ENCODE measurements at regions not wholly inside any gene's neighbourhood (a gene's known extent, or its start where the extent isn't known, plus 50 kb on each side); places are given as distances from the start of the nearest gene placed in this dataset.

DNA sequence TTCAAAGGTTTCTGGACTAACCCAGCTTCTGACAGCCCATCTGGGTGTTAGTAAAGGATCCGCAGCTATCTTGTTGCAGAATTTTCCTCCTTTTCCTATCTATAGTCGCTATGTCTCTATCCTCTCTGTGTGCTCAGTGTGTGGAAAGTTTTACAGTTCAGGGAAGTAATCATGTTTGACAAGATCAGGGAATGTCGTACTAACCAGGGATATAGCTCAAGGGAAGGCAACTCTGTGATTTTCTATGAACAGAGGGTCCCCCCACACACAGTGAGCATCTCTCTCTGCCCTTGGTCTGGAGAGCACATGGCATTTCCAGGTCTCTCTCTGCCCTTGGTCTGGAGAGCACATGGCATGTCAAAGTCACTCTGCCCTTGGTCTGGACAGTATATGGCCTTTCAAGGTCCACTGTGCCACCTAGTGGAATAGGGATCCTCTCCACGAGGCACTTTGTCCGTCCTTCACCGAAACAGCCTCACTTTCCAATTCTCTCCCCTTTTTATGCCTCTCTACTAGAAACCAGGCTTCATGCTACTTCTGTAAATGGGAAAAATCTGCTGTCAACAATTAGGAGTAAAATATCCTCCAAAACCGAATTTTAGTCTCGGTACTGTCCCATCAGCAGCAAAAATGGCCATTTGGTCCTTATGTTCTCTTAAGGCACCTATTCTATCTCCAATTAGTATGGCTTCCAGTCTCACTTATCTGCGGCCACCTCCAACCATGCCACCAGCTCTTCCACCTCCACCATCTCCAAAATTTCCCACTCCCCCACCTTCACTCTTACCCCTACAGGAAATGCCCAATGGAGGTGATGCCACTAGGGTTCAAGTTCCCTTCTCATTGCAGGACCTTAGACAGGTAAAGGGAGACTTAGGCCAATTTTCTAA, 88.7 kb downstream of the IGLL5 start:
- Mint-ChIP-seq H3K36me3 (ENCODE audit: insufficient read depth, unreplicated experiment) (no peaks in the 10 kb centered on the region), H3K4me3 (ENCODE audit: unreplicated experiment) (no peak overlapping the region), H3K27ac (ENCODE audit: unreplicated experiment) (no peak overlapping the region), H3K4me1 (ENCODE audit: low read depth, unreplicated experiment) (no peaks in the 10 kb centered on the region), H3K9me3 (ENCODE audit: unreplicated experiment) (peaks cover 2% of the 10 kb centered on the region), H3K27me3 (ENCODE audit: insufficient read depth, unreplicated experiment) (peaks cover 6% of the 10 kb centered on the region)
- H3K27me3 ChIP-seq (replicated peaks; ENCODE audit: control insufficient read depth, insufficient read depth, low read length): no peaks in the 10 kb centered on the region
- POLR2A ChIA-PET: no interaction called here
- no peaks in the 10 kb centered on the region for H3K4me1 ChIP-seq
- BruUV-seq (replicated peaks): no TSS peak
- CTCF ChIA-PET: no interaction called here
- no peak for DNase-seq
- TF ChIP-seq, protein P1, sequence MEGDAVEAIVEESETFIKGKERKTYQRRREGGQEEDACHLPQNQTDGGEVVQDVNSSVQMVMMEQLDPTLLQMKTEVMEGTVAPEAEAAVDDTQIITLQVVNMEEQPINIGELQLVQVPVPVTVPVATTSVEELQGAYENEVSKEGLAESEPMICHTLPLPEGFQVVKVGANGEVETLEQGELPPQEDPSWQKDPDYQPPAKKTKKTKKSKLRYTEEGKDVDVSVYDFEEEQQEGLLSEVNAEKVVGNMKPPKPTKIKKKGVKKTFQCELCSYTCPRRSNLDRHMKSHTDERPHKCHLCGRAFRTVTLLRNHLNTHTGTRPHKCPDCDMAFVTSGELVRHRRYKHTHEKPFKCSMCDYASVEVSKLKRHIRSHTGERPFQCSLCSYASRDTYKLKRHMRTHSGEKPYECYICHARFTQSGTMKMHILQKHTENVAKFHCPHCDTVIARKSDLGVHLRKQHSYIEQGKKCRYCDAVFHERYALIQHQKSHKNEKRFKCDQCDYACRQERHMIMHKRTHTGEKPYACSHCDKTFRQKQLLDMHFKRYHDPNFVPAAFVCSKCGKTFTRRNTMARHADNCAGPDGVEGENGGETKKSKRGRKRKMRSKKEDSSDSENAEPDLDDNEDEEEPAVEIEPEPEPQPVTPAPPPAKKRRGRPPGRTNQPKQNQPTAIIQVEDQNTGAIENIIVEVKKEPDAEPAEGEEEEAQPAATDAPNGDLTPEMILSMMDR (IDR thresholded peaks at IDR 0.05; ENCODE audit: insufficient read depth in 1 of 2, low read depth in 1 of 2, low read length in 1 of 2, severe bottlenecking in 1 of 2, unreplicated experiment in 1 of 2): no peak
- intact Hi-C loops (cut with micrococcal nuclease; ENCODE audit: unreplicated experiment): no loop called here
- H3K9me3 ChIP-seq: peaks cover 10% of the 10 kb centered on the region; the same call in 1 of the 2 replicates
- H3K4me3 ChIP-seq (ENCODE audit: low read depth, low read length): no peak overlapping the region
- no peaks in the 10 kb centered on the region for H3K36me3 ChIP-seq (ENCODE audit: control insufficient read depth, insufficient read depth, low read length)

DNA sequence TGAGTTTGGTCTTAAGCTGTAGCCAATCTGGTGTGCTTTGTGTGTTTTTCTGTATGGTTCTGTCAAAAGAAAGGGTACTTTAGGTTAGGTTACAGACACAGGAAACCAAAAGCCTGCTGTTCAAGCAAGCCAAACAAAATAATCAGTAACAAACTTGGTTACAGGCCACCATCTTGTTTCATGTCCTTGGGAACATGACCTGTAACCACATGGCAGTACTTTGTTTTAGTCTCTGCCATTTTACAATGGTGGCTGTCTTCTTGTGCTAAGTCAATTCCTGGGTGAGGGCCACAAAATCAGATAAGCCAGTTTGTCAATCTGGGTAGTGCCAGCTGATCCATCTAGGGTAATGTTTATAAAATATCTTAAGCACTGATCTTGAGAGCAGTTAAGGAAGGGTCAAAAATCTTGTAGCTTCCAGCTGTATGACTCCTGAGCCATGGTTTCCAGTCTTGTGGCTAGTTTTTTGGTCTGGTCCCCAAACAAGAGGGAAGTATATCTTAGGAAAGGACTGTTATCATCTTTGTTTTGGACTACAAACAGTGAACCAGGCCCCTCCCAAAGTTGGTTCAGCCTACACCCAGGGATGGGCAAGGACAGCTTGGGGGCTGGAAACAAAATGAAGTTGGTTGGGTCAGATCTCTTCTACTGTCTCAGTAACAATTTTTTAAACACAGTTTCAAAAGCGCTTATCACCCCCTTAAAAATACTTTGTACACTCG, 90.0 kb downstream of the IGLL5 start:
- no TSS peak for BruUV-seq (replicated peaks)
- ChIA-PET POLR2A (no interaction called here), CTCF (no interaction called here)
- Histone ChIP-seq H3K27me3 (replicated peaks; ENCODE audit: control insufficient read depth, insufficient read depth, low read length) (no peaks in the 10 kb centered on the region), H3K36me3 (ENCODE audit: control insufficient read depth, insufficient read depth, low read length) (no peaks in the 10 kb centered on the region), H3K4me3 (ENCODE audit: low read depth, low read length) (no peak overlapping the region), H3K4me1 (no peaks in the 10 kb centered on the region), H3K9me3 (peaks cover 10% of the 10 kb centered on the region; the same call in 1 of the 2 replicates)
- Mint-ChIP-seq H3K9me3 (ENCODE audit: unreplicated experiment) (peaks cover 16% of the 10 kb centered on the region), H3K4me3 (ENCODE audit: unreplicated experiment) (no peak overlapping the region), H3K27ac (ENCODE audit: unreplicated experiment) (no peak overlapping the region), H3K27me3 (ENCODE audit: insufficient read depth, unreplicated experiment) (peaks cover 6% of the 10 kb centered on the region), H3K36me3 (ENCODE audit: insufficient read depth, unreplicated experiment) (no peaks in the 10 kb centered on the region), H3K4me1 (ENCODE audit: low read depth, unreplicated experiment) (no peaks in the 10 kb centered on the region)
- TF ChIP-seq, protein P1 (IDR thresholded peaks at IDR 0.05; ENCODE audit: insufficient read depth in 1 of 2, low read depth in 1 of 2, low read length in 1 of 2, severe bottlenecking in 1 of 2, unreplicated experiment in 1 of 2): no peak
- intact Hi-C loops (cut with micrococcal nuclease; ENCODE audit: unreplicated experiment): no loop called here
- DNase-seq: no peak

DNA sequence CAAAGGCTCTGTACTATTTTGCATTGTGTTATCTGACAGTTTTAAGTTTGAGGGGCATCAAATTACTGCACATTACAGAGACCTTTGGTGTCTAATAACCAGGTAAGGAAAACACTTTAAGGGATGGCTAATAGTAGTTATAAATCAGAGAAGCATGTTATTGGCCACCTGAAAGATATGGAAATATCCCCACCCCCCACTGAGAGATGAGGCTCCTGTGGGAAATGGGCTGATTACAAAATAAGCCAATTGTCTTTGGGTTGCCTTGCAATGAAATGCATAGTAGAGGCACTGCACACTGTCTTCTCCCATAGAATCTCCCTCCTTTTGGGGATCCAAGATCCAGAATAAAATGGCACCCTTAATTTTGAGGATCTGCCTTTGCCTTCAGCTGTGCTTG, 91.0 kb downstream of the IGLL5 start:
- TF ChIP-seq, protein P1 (IDR thresholded peaks at IDR 0.05; ENCODE audit: insufficient read depth in 1 of 2, low read depth in 1 of 2, low read length in 1 of 2, severe bottlenecking in 1 of 2, unreplicated experiment in 1 of 2): no peak
- POLR2A ChIA-PET: no interaction called here
- no peak overlapping the region for H3K27ac Mint-ChIP-seq (ENCODE audit: unreplicated experiment)
- H3K36me3 Mint-ChIP-seq (ENCODE audit: insufficient read depth, unreplicated experiment): no peaks in the 10 kb centered on the region
- peaks cover 10% of the 10 kb centered on the region; the same call in 1 of the 2 replicates for H3K9me3 ChIP-seq
- CTCF ChIA-PET: no interaction called here
- peaks cover 6% of the 10 kb centered on the region for H3K27me3 Mint-ChIP-seq (ENCODE audit: insufficient read depth, unreplicated experiment)
- H3K27me3 ChIP-seq (replicated peaks; ENCODE audit: control insufficient read depth, insufficient read depth, low read length): no peaks in the 10 kb centered on the region
- H3K36me3 ChIP-seq (ENCODE audit: control insufficient read depth, insufficient read depth, low read length): no peaks in the 10 kb centered on the region
- no peak overlapping the region for H3K4me3 Mint-ChIP-seq (ENCODE audit: unreplicated experiment)
- no peak overlapping the region for H3K4me3 ChIP-seq (ENCODE audit: low read depth, low read length)
- intact Hi-C loops (cut with micrococcal nuclease; ENCODE audit: unreplicated experiment): no loop called here
- H3K4me1 ChIP-seq: no peaks in the 10 kb centered on the region
- peaks cover 18% of the 10 kb centered on the region for H3K9me3 Mint-ChIP-seq (ENCODE audit: unreplicated experiment)
- H3K4me1 Mint-ChIP-seq (ENCODE audit: low read depth, unreplicated experiment): no peaks in the 10 kb centered on the region
- no peak for DNase-seq
- BruUV-seq (replicated peaks): no TSS peak
